Heart right ventricle (tissue), 16 donors: ENCODE measurements at regions not wholly inside any gene's neighbourhood (a gene's known extent, or its start where the extent isn't known, plus 50 kb on each side); places are given as distances from the start of the nearest gene placed in this dataset.
"Not testable (repeated sequence)": the region's sequence is repeated elsewhere in the genome, so short reads cannot be mapped to it uniquely, and the experiment has no call there.

Experiments
- ATAC-seq, 8 donors: fragments of 200-7000 bp; cut with Tn5 transposase; one replicate each; pipeline ENCODE4 v1.9.1; 2020; ENCODE audit warnings: mild to moderate bottlenecking in 8 of 8, moderate library complexity in 8 of 8, moderate number of reproducible peaks in 1 of 8
- DNase-seq, 2 donors: peaks; one replicate each; pipeline ENCODE4 v3.0.0-alpha.2; 2020
- H3K27ac ChIP-seq, 10 donors: fragments of 200-600 bp; sonication (generic) in 2 of 10; one replicate each; pipeline versions ENCODE4 v1.5.0 to v1.8.0; 2020 to 2022; ENCODE audit warnings: mild to moderate bottlenecking in 3 of 10
- H3K27me3 ChIP-seq, 7 donors: fragments of 200-600 bp; one replicate each; pipeline ENCODE4 v1.8.0; 2021 to 2022; ENCODE audit warnings: mild to moderate bottlenecking in 2 of 7
- H3K36me3 ChIP-seq, 9 donors: fragments of 200-600 bp; sonication (generic) in 1 of 9; one replicate each; pipeline versions ENCODE4 v1.5.0 to v1.8.0; 2020 to 2022; ENCODE audit warnings: mild to moderate bottlenecking in 2 of 9
- H3K4me1 ChIP-seq, 9 donors: fragments of 200-600 bp; sonication (generic) in 1 of 9; one replicate each; pipeline versions ENCODE4 v1.5.0 to v1.8.0; 2020 to 2022; ENCODE audit warnings: mild to moderate bottlenecking in 4 of 9
- H3K4me3 ChIP-seq, 10 donors: fragments of 200-600 bp; sonication (generic) in 2 of 10; one replicate each; pipeline versions ENCODE4 v1.5.0 to v1.8.0; 2020 to 2022; ENCODE audit warnings: mild to moderate bottlenecking in 7 of 10, moderate library complexity in 2 of 10
- H3K9me3 ChIP-seq, 11 donors: fragments of 200-600 bp in 10 of 11; sonication (generic) in 2 of 11; one replicate each; pipeline versions ENCODE4 v1.5.0 to v1.8.0; 2013 to 2022; ENCODE audit warnings: mild to moderate bottlenecking in 2 of 11, control low read depth in 1 of 11, moderate library complexity in 1 of 11
- WGBS, 2 donors: extraction: QIAGEN DNeasy Blood & Tissue Kit; methylation state at CpG; one replicate each; pipeline ENCODE4 v1.1.7; 2013; ENCODE audit warnings: inconsistent platforms in 1 of 2; 5-methylcytosine and 5-hydroxymethylcytosine counted together
- intact Hi-C, 10 donors: fragments of 100-400 bp; cut with DNase I; formaldehyde crosslinking; loops; one replicate each; pipeline versions ENCODE4 v1.11.1 to v1.14.2; 2022
- TF ChIP-seq, protein P1 (sequence below), 9 donors: fragments of 200-600 bp; sonication (generic) in 2 of 9; IDR thresholded peaks; one replicate each; pipeline versions ENCODE4 v1.5.0 to v1.8.0; 2021 to 2022; ENCODE audit warnings: antibody characterized with exemption in 9 of 9, mild to moderate bottlenecking in 5 of 9, moderate library complexity in 1 of 9
- donor health status: Arrhythmogenic right ventricular cardiomyopathy.
- donor health status: ischemic (EF 13 %, LVEDD 7.1; RV severe dilation, severe dysfunction).
- donor health status: healthy with polysubstance abuse.
- donor health status: DM: no; HTN: yes; CAD: no.
- donor health status: DM: no; HTN: no; CAD: no.
- donor health status: ischemic (EF 25% LVEDD 6.9; RV normal size, moderate dysfunction).
- donor health status: ischemic (EF 25% LVEDD 5.7; RV mildly dilated, moderate dysfunction).
- donor health status: healthy.
- donor health status: DM: yes; HTN: yes; CAD: no.
- donor health status: Ischemic cardiomyopathy.
- donor health status: ischemic (EF 35%, LVEDD 5.7; RV mildly dilated, moderate dysfunction).
- donor health status: nonischemic (EF 11% LVEDD 7.7; RV severe dilation, severe dysfunction).
- donor health status: DM: yes; HTN: yes; CAD: no.
- donor health status: PGD.
- donor health status: ischemic (EF 29% LVEDD 5.4; RV normal size, mild dysfunction).
- donor health status: nonischemic (EF 23%, LVEDD 6.1; RV moderate dilation, normal function).

DNA sequence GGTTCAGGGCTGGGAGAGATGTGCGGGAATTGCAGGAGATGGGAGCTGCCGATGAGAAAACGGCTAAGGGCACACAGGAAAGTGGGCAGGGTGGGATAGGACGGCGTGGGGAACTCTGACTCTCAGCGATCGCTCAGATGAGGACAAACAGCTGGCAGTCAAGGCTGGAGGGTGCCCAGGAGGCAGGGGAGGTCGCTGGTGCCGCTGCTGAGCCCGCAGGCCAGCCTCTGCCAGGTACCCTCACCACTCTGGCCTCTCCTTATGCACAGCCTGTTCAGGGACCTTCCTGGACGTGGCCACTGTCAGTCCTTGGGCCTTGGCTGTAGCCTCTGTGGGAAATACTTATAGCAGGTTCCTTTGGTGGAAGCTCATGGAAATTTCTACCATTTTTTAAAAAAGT lies 308.6 kb downstream of the TEX29 start:
- Histone ChIP-seq H3K36me3 (no peaks in the 10 kb centered on the region), H3K4me3 (no peak overlapping the region), H3K27ac (no peak overlapping the region), H3K9me3 (no peaks in the 10 kb centered on the region), H3K4me1 (no peaks in the 10 kb centered on the region), H3K27me3 (peaks cover 0 to 38% (median 10%) of the 10 kb centered on the region in 7 donors)
- 77 to 82% methylated on average over 11 of the region's 11 CpGs for WGBS, 2 donors
- no peak for DNase-seq
- TF ChIP-seq, protein P1, sequence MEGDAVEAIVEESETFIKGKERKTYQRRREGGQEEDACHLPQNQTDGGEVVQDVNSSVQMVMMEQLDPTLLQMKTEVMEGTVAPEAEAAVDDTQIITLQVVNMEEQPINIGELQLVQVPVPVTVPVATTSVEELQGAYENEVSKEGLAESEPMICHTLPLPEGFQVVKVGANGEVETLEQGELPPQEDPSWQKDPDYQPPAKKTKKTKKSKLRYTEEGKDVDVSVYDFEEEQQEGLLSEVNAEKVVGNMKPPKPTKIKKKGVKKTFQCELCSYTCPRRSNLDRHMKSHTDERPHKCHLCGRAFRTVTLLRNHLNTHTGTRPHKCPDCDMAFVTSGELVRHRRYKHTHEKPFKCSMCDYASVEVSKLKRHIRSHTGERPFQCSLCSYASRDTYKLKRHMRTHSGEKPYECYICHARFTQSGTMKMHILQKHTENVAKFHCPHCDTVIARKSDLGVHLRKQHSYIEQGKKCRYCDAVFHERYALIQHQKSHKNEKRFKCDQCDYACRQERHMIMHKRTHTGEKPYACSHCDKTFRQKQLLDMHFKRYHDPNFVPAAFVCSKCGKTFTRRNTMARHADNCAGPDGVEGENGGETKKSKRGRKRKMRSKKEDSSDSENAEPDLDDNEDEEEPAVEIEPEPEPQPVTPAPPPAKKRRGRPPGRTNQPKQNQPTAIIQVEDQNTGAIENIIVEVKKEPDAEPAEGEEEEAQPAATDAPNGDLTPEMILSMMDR (IDR thresholded peaks at IDR 0.05), result no peak
- ATAC-seq, result no peak
- intact Hi-C loops, result no loop called here

- intact Hi-C loops, result no loop called here
- 82 to 91% methylated on average over 15 of the region's 15 CpGs for WGBS, 2 donors
- H3K27ac ChIP-seq, result no peak overlapping the region
- no peak overlapping the region for H3K4me3 ChIP-seq
- TF ChIP-seq, protein P1 (IDR thresholded peaks at IDR 0.05), result no peak
- no peaks in the 10 kb centered on the region for H3K9me3 ChIP-seq
- ATAC-seq (no peak), DNase-seq (no peak)
- peaks cover 0 to 38% (median 10%) of the 10 kb centered on the region in 7 donors for H3K27me3 ChIP-seq
- no peaks in the 10 kb centered on the region for H3K36me3 ChIP-seq
- no peaks in the 10 kb centered on the region for H3K4me1 ChIP-seq
These were observed 309.0 kb downstream of the TEX29 start for GRCh38 chr13:111629457-111629856.

GRCh38 chr13:111629926-111630325 lies 309.5 kb downstream of the TEX29 start:
- no peaks in the 10 kb centered on the region for H3K36me3 ChIP-seq
- no peak overlapping the region for H3K4me3 ChIP-seq
- WGBS, 2 donors, result 61 to 63% methylated on average over 14 of the region's 14 CpGs
- TF ChIP-seq, protein P1 (IDR thresholded peaks at IDR 0.05), result no peak
- H3K27me3 ChIP-seq, result peaks cover 0 to 38% (median 10%) of the 10 kb centered on the region in 7 donors
- DNase-seq (no peak), ATAC-seq (no peak)
- intact Hi-C loops, result no loop called here
- H3K27ac ChIP-seq, result no peak overlapping the region
- no peaks in the 10 kb centered on the region for H3K4me1 ChIP-seq
- no peaks in the 10 kb centered on the region for H3K9me3 ChIP-seq

DNA sequence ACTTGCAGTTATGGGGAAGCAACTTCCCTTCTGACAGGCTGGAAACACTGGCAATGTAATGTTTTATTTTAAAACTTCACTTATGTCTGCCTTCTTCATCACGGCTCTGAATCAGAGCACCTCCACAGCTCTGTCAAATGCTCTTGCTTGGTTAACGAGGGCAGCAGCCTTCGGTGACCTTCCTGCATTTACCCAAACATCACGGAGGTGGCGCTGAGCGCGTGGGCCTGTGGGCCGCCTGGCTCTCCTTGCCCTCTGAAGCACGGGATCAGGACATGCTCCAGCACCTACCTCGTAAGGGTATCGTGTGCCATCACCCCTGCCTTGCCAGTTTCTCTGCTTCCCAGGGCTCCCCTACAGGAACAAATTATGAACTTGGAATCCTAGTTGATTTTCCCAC lies 310.0 kb downstream of the TEX29 start:
- WGBS, 2 donors, result 56 to 58% methylated on average over 11 of the region's 11 CpGs
- no peak overlapping the region for H3K4me3 ChIP-seq
- ATAC-seq (no peak), DNase-seq (no peak)
- H3K27me3 ChIP-seq, result peaks cover 0 to 39% (median 10%) of the 10 kb centered on the region in 7 donors
- TF ChIP-seq, protein P1 (IDR thresholded peaks at IDR 0.05), result no peak
- no peaks in the 10 kb centered on the region for H3K9me3 ChIP-seq
- no peaks in the 10 kb centered on the region for H3K4me1 ChIP-seq
- intact Hi-C loops, result no loop called here
- H3K36me3 ChIP-seq, result no peaks in the 10 kb centered on the region
- no peak overlapping the region for H3K27ac ChIP-seq

DNA sequence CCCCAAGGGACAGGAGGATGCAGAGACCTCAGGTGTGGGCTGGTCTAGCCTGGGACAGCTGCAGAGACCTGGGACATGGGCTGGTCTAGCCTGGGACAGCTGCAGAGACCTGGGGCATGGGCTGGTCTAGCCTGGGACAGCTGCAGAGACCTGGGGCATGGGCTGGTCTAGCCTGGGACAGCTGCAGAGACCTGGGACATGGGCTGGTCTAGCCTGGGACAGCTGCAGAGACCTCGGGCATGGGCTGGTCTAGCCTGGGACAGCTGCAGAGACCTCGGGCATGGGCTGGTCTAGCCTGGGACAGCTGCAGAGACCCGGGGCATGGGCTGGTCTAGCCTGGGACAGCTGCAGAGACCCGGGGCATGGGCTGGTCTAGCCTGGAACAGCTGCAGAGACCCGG lies 310.8 kb downstream of the TEX29 start:
- H3K4me1 ChIP-seq, H3K4me3 ChIP-seq, H3K27ac ChIP-seq, H3K9me3 ChIP-seq, H3K36me3 ChIP-seq, ATAC-seq, intact Hi-C loops, DNase-seq: not testable (repeated sequence)
- 63 to 66% methylated on average over 5 of the region's 5 CpGs for WGBS, 2 donors
- peaks cover 0 to 41% (median 14%) of the 10 kb centered on the region in 7 donors for H3K27me3 ChIP-seq
